Colonic mucosa (tissue), 4 donors: ENCODE measurements at regions not wholly inside any gene's neighbourhood (a gene's known extent, or its start where the extent isn't known, plus 50 kb on each side); places are given as distances from the start of the nearest gene placed in this dataset.

Source experiments
- DNase-seq: peaks from one replicate; pipeline ENCODE4 v3.0.0-alpha.2; 2020
- H3K27ac ChIP-seq: fragments of 200-600 bp; one replicate; pipeline ENCODE4 v1.8.0; 2021
- H3K27me3 ChIP-seq: fragments of 200-600 bp; one replicate; pipeline ENCODE4 v1.8.0; 2021
- H3K36me3 ChIP-seq: fragments of 200-600 bp; one replicate; pipeline ENCODE4 v1.8.0; 2021
- H3K4me1 ChIP-seq: fragments of 200-600 bp; one replicate; pipeline ENCODE4 v1.8.0; 2021; ENCODE audit warnings: mild to moderate bottlenecking
- H3K4me3 ChIP-seq: fragments of 200-600 bp; one replicate; pipeline ENCODE4 v1.8.0; 2021
- H3K9ac ChIP-seq, 2 donors: one replicate each; pipeline ENCODE4 v1.7.0; 2013; ENCODE audit warnings: control low read depth in 2 of 2, low read depth in 2 of 2, low read length in 2 of 2
- H3K9me3 ChIP-seq: fragments of 200-600 bp; one replicate; pipeline ENCODE4 v1.8.0; 2021
- CTCF ChIP-seq: fragments of 200-600 bp; IDR thresholded peaks from one replicate; pipeline ENCODE4 v1.8.0; 2022; ENCODE audit warnings: antibody characterized with exemption, mild to moderate bottlenecking
- intact Hi-C: fragments of 100-400 bp; cut with DNase I; formaldehyde crosslinking; loops from one replicate; pipeline ENCODE4 v1.14.1; 2022
- donor health status: healthy.
- donor health status: DM: no; HTN: no; CAD: no.
- donor health status: DM: no; HTN: no; CAD: no.

- intact Hi-C loops = no loop called here
- no peak for DNase-seq
- no peaks in the 10 kb centered on the region for H3K4me1 ChIP-seq
- H3K9me3 ChIP-seq = no peaks in the 10 kb centered on the region
- no peak for TF ChIP-seq CTCF
- no peak overlapping the region for H3K9ac ChIP-seq
- no peak overlapping the region for H3K27ac ChIP-seq
- no peak overlapping the region for H3K4me3 ChIP-seq
- no peaks in the 10 kb centered on the region for H3K27me3 ChIP-seq
- H3K36me3 ChIP-seq = no peaks in the 10 kb centered on the region
Measured at GRCh38 chr7:96388620-96389383, 66.9 kb upstream of the SLC25A13 start.

- Histone ChIP-seq H3K4me3 (no peak overlapping the region), H3K27ac (no peak overlapping the region), H3K9ac (no peak overlapping the region), H3K27me3 (no peaks in the 10 kb centered on the region), H3K9me3 (no peaks in the 10 kb centered on the region), H3K4me1 (no peaks in the 10 kb centered on the region), H3K36me3 (no peaks in the 10 kb centered on the region)
- DNase-seq = no peak
- intact Hi-C loops = no loop called here
- TF ChIP-seq CTCF = no peak
Measured at GRCh38 chr7:96388166-96388565, 66.3 kb upstream of the SLC25A13 start.

GRCh38 chr7:96380111-96380512 is 58.2 kb upstream of the SLC25A13 start:
- no peak overlapping the region for H3K27ac ChIP-seq
- no peaks in the 10 kb centered on the region for H3K27me3 ChIP-seq
- DNase-seq = no peak
- no peaks in the 10 kb centered on the region for H3K9me3 ChIP-seq
- no peak overlapping the region for H3K4me3 ChIP-seq
- no peaks in the 10 kb centered on the region for H3K36me3 ChIP-seq
- H3K9ac ChIP-seq = no peak overlapping the region
- H3K4me1 ChIP-seq = no peaks in the 10 kb centered on the region
- TF ChIP-seq CTCF = no peak
- intact Hi-C loops = no loop called here

GRCh38 chr7:96377399-96377798 is 55.5 kb upstream of the SLC25A13 start:
- no peaks in the 10 kb centered on the region for H3K36me3 ChIP-seq
- H3K9me3 ChIP-seq = no peaks in the 10 kb centered on the region
- TF ChIP-seq CTCF = no peak
- no peaks in the 10 kb centered on the region for H3K27me3 ChIP-seq
- H3K4me1 ChIP-seq = no peaks in the 10 kb centered on the region
- no peak overlapping the region for H3K9ac ChIP-seq
- H3K27ac ChIP-seq = no peak overlapping the region
- DNase-seq = no peak
- H3K4me3 ChIP-seq = no peak overlapping the region
- intact Hi-C loops = no loop called here
